Activated B cell treated with CpG ODN at 0.5 μM for 24 hours (primary cell): ENCODE measurements at regions not wholly inside any gene's neighbourhood (a gene's known extent, or its start where the extent isn't known, plus 50 kb on each side); places are given as distances from the start of the nearest gene placed in this dataset.

ENCODE experiments used
- ATAC-seq: fragments of 200-7000 bp; cut with Tn5 transposase; one replicate; pipeline ENCODE4 v1.10.0; 2021; ENCODE audit warnings: low read depth, mild to moderate bottlenecking, moderate library complexity
- CTCF ChIA-PET: fragments of 350-600 bp; sonication (Branson Sonifier 250); formaldehyde crosslinking; loops from one replicate; lab custom pipeline; 2021; ENCODE audit warnings: antibody characterized with exemption; lab: Charles Lee
- POLR2A ChIA-PET: fragments of 350-600 bp; sonication (Branson Sonifier 250); formaldehyde crosslinking; loops from one replicate; lab custom pipeline; 2021; ENCODE audit warnings: antibody characterized with exemption; lab: Charles Lee
- DNase-seq: peaks from one replicate; pipeline ENCODE4 v3.0.0; 2022
- H3K27ac Mint-ChIP-seq: one replicate; pipeline ENCODE4 v1.8.0; 2020; ENCODE audit warnings: mixed read lengths
- H3K27me3 Mint-ChIP-seq: one replicate; pipeline ENCODE4 v1.8.0; 2021; ENCODE audit warnings: mixed read lengths
- H3K36me3 Mint-ChIP-seq: one replicate; pipeline ENCODE4 v1.8.0; 2021; ENCODE audit warnings: low read depth, mixed read lengths
- H3K4me1 Mint-ChIP-seq: one replicate; pipeline ENCODE4 v1.8.0; 2021; ENCODE audit warnings: mixed read lengths
- H3K4me3 Mint-ChIP-seq: one replicate; pipeline ENCODE4 v1.8.0; 2020; ENCODE audit warnings: mild to moderate bottlenecking, mixed read lengths
- H3K9me3 Mint-ChIP-seq: one replicate; pipeline ENCODE4 v1.8.0; 2020; ENCODE audit warnings: mixed read lengths
- CTCF ChIP-seq: fragments of 200-600 bp; IDR thresholded peaks from one replicate; pipeline ENCODE4 v1.8.0; 2022; ENCODE audit warnings: antibody characterized with exemption, mild to moderate bottlenecking
- intact Hi-C: fragments of 100-400 bp; cut with micrococcal nuclease; formaldehyde crosslinking; loops from one replicate; pipeline ENCODE4 v1.15.1; 2024

GRCh38 chr3:80836395-80836794, 925.0 kb downstream of the GBE1 start:
- no peak overlapping the region for H3K4me3 Mint-ChIP-seq
- no peaks in the 10 kb centered on the region for H3K4me1 Mint-ChIP-seq
- peaks cover 16% of the 10 kb centered on the region for H3K9me3 Mint-ChIP-seq
- no peaks in the 10 kb centered on the region for H3K27me3 Mint-ChIP-seq
- intact Hi-C loops = no loop called here
- CTCF ChIA-PET = no interaction called here
- H3K27ac Mint-ChIP-seq = no peak overlapping the region
- POLR2A ChIA-PET = no interaction called here
- no peaks in the 10 kb centered on the region for H3K36me3 Mint-ChIP-seq
- DNase-seq (no peak), ATAC-seq (no peak)
- no peak for TF ChIP-seq CTCF

GRCh38 chr3:80807577-80807976, 953.9 kb downstream of the GBE1 start:
- ATAC-seq = no peak
- no peak for DNase-seq
- Mint-ChIP-seq H3K4me1 (no peaks in the 10 kb centered on the region), H3K27me3 (no peaks in the 10 kb centered on the region), H3K36me3 (no peaks in the 10 kb centered on the region), H3K9me3 (peaks cover 4% of the 10 kb centered on the region), H3K27ac (no peak overlapping the region), H3K4me3 (no peak overlapping the region)
- POLR2A ChIA-PET = no interaction called here
- CTCF ChIA-PET = no interaction called here
- intact Hi-C loops = no loop called here
- TF ChIP-seq CTCF = no peak

GRCh38 chr3:80806673-80807072, 954.8 kb downstream of the GBE1 start:
- H3K9me3 Mint-ChIP-seq = peaks cover 4% of the 10 kb centered on the region
- H3K36me3 Mint-ChIP-seq = no peaks in the 10 kb centered on the region
- no peak overlapping the region for H3K4me3 Mint-ChIP-seq
- H3K4me1 Mint-ChIP-seq = no peaks in the 10 kb centered on the region
- ChIA-PET CTCF (no interaction called here), POLR2A (no interaction called here)
- no peak for TF ChIP-seq CTCF
- ATAC-seq (no peak), DNase-seq (no peak)
- intact Hi-C loops = no loop called here
- no peak overlapping the region for H3K27ac Mint-ChIP-seq
- H3K27me3 Mint-ChIP-seq = no peaks in the 10 kb centered on the region

GRCh38 chr3:80788914-80789313, 972.5 kb downstream of the GBE1 start:
- DNase-seq = no peak
- no peak overlapping the region for H3K4me3 Mint-ChIP-seq
- ChIA-PET CTCF (no interaction called here), POLR2A (no interaction called here)
- H3K4me1 Mint-ChIP-seq = no peaks in the 10 kb centered on the region
- no peaks in the 10 kb centered on the region for H3K36me3 Mint-ChIP-seq
- intact Hi-C loops = no loop called here
- H3K9me3 Mint-ChIP-seq = peaks cover 10% of the 10 kb centered on the region
- no peak for TF ChIP-seq CTCF
- no peak for ATAC-seq
- no peaks in the 10 kb centered on the region for H3K27me3 Mint-ChIP-seq
- H3K27ac Mint-ChIP-seq = no peak overlapping the region

GRCh38 chr3:80785875-80786274, 975.6 kb downstream of the GBE1 start:
- Mint-ChIP-seq H3K36me3 (no peaks in the 10 kb centered on the region), H3K9me3 (peaks cover 9% of the 10 kb centered on the region)
- no peak for TF ChIP-seq CTCF

More at GRCh38 chr3:80785875-80786274, 975.6 kb downstream of the GBE1 start:
- Mint-ChIP-seq H3K4me1 (no peaks in the 10 kb centered on the region), H3K27ac (no peak overlapping the region), H3K4me3 (no peak overlapping the region), H3K27me3 (no peaks in the 10 kb centered on the region)
- intact Hi-C loops = no loop called here
- DNase-seq (no peak), ATAC-seq (no peak)
- ChIA-PET CTCF (no interaction called here), POLR2A (no interaction called here)
